Endothelial cell of umbilical vein (primary cell): ENCODE measurements at regions not wholly inside any gene's neighbourhood (a gene's known extent, or its start where the extent isn't known, plus 50 kb on each side); places are given as distances from the start of the nearest gene placed in this dataset.
"Not testable (repeated sequence)": the region's sequence is repeated elsewhere in the genome, so short reads cannot be mapped to it uniquely, and the experiment has no call there.

Experiments
- BruUV-seq: library from RNA; stranded (reverse); fragments of 400-500 nt; replicated peaks from 2 replicates; lab custom pipeline; 2021; lab: Mats Ljungman, UMichigan
- CTCF ChIA-PET: fragments of 300-600, 350-600 bp; sonication (Branson Sonifier 250); formaldehyde crosslinking; loops from one replicate; lab custom pipeline; 2021; ENCODE audit warnings: antibody characterized with exemption, inconsistent platforms; lab: Charles Lee
- POLR2A ChIA-PET: fragments of 300-600, 350-600 bp; sonication (Branson Sonifier 250); formaldehyde crosslinking; loops from one replicate; lab custom pipeline; 2021; ENCODE audit warnings: antibody characterized with exemption, inconsistent platforms; lab: Charles Lee
- DNase-seq: peaks from one replicate; pipeline ENCODE4 v3.0.0-alpha.2; 2011; ENCODE audit warnings: low read depth, low spot score
- FAIRE-seq: peaks from 2 replicates; lab custom pipeline; 2011; peaks lifted over from hg19 to GRCh38; lab: Jason Lieb, UNC
- H2AFZ ChIP-seq: 2 replicates; pipeline ENCODE4 v1.6.0; 2012; ENCODE audit warnings: low read depth, low read length, control low read depth, inconsistent platforms
- H3K27ac ChIP-seq: 2 replicates; pipeline ENCODE4 v1.5.1; 2011; ENCODE audit warnings: low read depth, mild to moderate bottlenecking, control low read depth, low read length, moderate library complexity; ENCODE audit not compliant: insufficient read depth
- H3K27me3 ChIP-seq, 2 experiments: 2 replicates each; pipeline versions ENCODE4 v1.6.0 to v1.6.1; 2011; ENCODE audit warnings: low read length in 2 of 2, mixed read lengths in 1 of 2; ENCODE audit not compliant: control insufficient read depth in 2 of 2, insufficient read depth in 2 of 2
- H3K36me3 ChIP-seq, 2 experiments: 2 replicates in 1 of 2; 3 replicates in 1 of 2; pipeline ENCODE4 v1.5.1; 2011; ENCODE audit warnings: low read length in 2 of 2, mild to moderate bottlenecking in 1 of 2, moderate library complexity in 1 of 2; ENCODE audit not compliant: control insufficient read depth in 2 of 2, insufficient read depth in 2 of 2; ENCODE audit errors: extremely low read depth in 1 of 2
- H3K4me1 ChIP-seq: 3 replicates; pipeline ENCODE4 v1.5.1; 2011; ENCODE audit warnings: mild to moderate bottlenecking, low read length; ENCODE audit not compliant: control insufficient read depth, insufficient read depth; ENCODE audit errors: extremely low read depth
- H3K4me2 ChIP-seq: 2 replicates; pipeline ENCODE4 v1.6.1; 2011; ENCODE audit warnings: low read length, control low read depth, mixed read lengths; ENCODE audit not compliant: insufficient read depth
- H3K4me3 ChIP-seq, 3 experiments: fragments of 200-600 bp in 1 of 3; sonication (generic), shearing (Covaris generic) in 1 of 3; replicated peaks in 1 of 3; 2 replicates each; pipeline ENCODE4 v1.5.1; 2011 to 2016; ENCODE audit warnings: control low read depth in 3 of 3, low read length in 3 of 3, mild to moderate bottlenecking in 2 of 3, inconsistent platforms in 1 of 3, low read depth in 1 of 3, moderate library complexity in 1 of 3; ENCODE audit not compliant: insufficient read depth in 1 of 3
- H3K79me2 ChIP-seq: 2 replicates; pipeline ENCODE4 v1.6.0; 2012; ENCODE audit warnings: low read length, inconsistent platforms; ENCODE audit not compliant: control insufficient read depth, insufficient read depth
- H3K9ac ChIP-seq: replicated peaks from 2 replicates; pipeline ENCODE3; 2011; ENCODE audit warnings: low read length, control low read depth; ENCODE audit not compliant: insufficient read depth; ENCODE audit errors: extremely low read depth
- H3K9me1 ChIP-seq: replicated peaks from 3 replicates; pipeline ENCODE4 v1.6.0; 2011; ENCODE audit warnings: mild to moderate bottlenecking, low read length; ENCODE audit not compliant: control insufficient read depth, insufficient read depth; ENCODE audit errors: extremely low read depth
- H3K9me3 ChIP-seq: replicated peaks from 2 replicates; pipeline ENCODE4 v1.5.1; 2012; ENCODE audit warnings: low read length, inconsistent platforms; ENCODE audit not compliant: control insufficient read depth, insufficient read depth
- H4K20me1 ChIP-seq: replicated peaks from 2 replicates; pipeline ENCODE3; 2011; ENCODE audit warnings: mild to moderate bottlenecking, low read length; ENCODE audit not compliant: control insufficient read depth, insufficient read depth; ENCODE audit errors: extremely low read depth
- CTCF ChIP-seq, 2 donors: IDR thresholded peaks; 1 replicate in 1 of 2; 2 replicates in 1 of 2; pipeline ENCODE4 v1.5.1; 2011; ENCODE audit warnings: low read length in 2 of 2, mild to moderate bottlenecking in 2 of 2, moderate library complexity in 2 of 2, control low read depth in 1 of 2, inconsistent platforms in 1 of 2, low read depth in 1 of 2; ENCODE audit not compliant: insufficient read depth in 1 of 2; ENCODE audit errors: extremely low read depth in 1 of 2
- EZH2 ChIP-seq: IDR thresholded peaks from 2 replicates; pipeline ENCODE4 v1.6.1; 2012; ENCODE audit warnings: borderline replicate concordance, low read depth, mild to moderate bottlenecking, moderate library complexity, low read length, inconsistent platforms; ENCODE audit not compliant: severe bottlenecking
- GATA2 ChIP-seq: IDR thresholded peaks from 2 replicates; pipeline ENCODE4 v1.7.0; 2011; ENCODE audit warnings: low read depth, mild to moderate bottlenecking, moderate library complexity, mixed read lengths, low read length; ENCODE audit not compliant: insufficient read length, insufficient read depth
- JUN ChIP-seq: IDR thresholded peaks from 2 replicates; pipeline ENCODE4 v1.6.1; 2011; ENCODE audit warnings: borderline replicate concordance, low read depth; ENCODE audit not compliant: insufficient read length, insufficient read depth
- MYC ChIP-seq: IDR thresholded peaks from one replicate; pipeline ENCODE4 v1.6.1; 2011; ENCODE audit warnings: mild to moderate bottlenecking, low read depth, low read length
- POLR2A ChIP-seq: IDR thresholded peaks from 2 replicates; pipeline ENCODE4 v1.6.1; 2012; ENCODE audit warnings: low read depth, mild to moderate bottlenecking, control low read depth, low read length
- POLR2AphosphoS5 ChIP-seq: IDR thresholded peaks from 2 replicates; pipeline ENCODE4 v1.6.1; 2012; ENCODE audit warnings: low read depth, mild to moderate bottlenecking, control low read depth, low read length, moderate library complexity; ENCODE audit not compliant: insufficient read depth
- dilution Hi-C: fragments of 300-500 bp; cut with MboI; formaldehyde crosslinking; loops from one replicate; pipeline ENCODE4 v1.15.0; 2019; ENCODE audit warnings: low sequenced_read_pairs; ENCODE audit not compliant: extremely low pct_ligation_motif_present
- intact Hi-C: fragments of 100-400 bp; cut with micrococcal nuclease; formaldehyde crosslinking; loops from one replicate; pipeline ENCODE4 v1.10.0; 2022

- intact Hi-C loops (no loop called here), dilution Hi-C loops (no loop called here)
- no peak for FAIRE-seq
- H3K4me1 ChIP-seq, result no peaks in the 10 kb centered on the region
- H3K27ac ChIP-seq, result no peak overlapping the region
- no peak for DNase-seq
- H3K4me3 ChIP-seq, result no peak overlapping the region
- no peak overlapping the region for H2AFZ ChIP-seq
- no peaks in the 10 kb centered on the region for H3K36me3 ChIP-seq
- TF ChIP-seq EZH2, result no peak
- no peaks in the 10 kb centered on the region for H3K9me3 ChIP-seq
- ChIA-PET POLR2A (no interaction called here), CTCF (interaction anchor here (1.2 to 2.0 kb wide), 2 partner anchors 16 to 21 kb away, joined by 3 to 5 read pairs; no protein-coding TSS in a partner anchor)
- peaks cover 0 to 2% of the 10 kb centered on the region in 2 experiments for H3K27me3 ChIP-seq
- no peaks in the 10 kb centered on the region for H3K79me2 ChIP-seq
- no peak overlapping the region for H3K9ac ChIP-seq
- H3K4me2 ChIP-seq, result no peak overlapping the region
- BruUV-seq, result no TSS peak
- no peaks in the 10 kb centered on the region for H3K9me1 ChIP-seq
- H4K20me1 ChIP-seq, result no peaks in the 10 kb centered on the region
These were observed 93.8 kb upstream of the EPB41L4A start for GRCh38 chr5:112512901-112513300.

- dilution Hi-C loops, result no loop called here
- peaks cover 0 to 2% of the 10 kb centered on the region in 2 experiments for H3K27me3 ChIP-seq
- no peak overlapping the region for H3K4me3 ChIP-seq
- H3K9me3 ChIP-seq, result no peaks in the 10 kb centered on the region
- H3K9ac ChIP-seq, result no peak overlapping the region
- no peaks in the 10 kb centered on the region for H4K20me1 ChIP-seq
- TF ChIP-seq POLR2A, result no peak
- no peak for TF ChIP-seq EZH2
- TF ChIP-seq CTCF (IDR thresholded peaks at IDR 0.05; ENCODE audit: extremely low read depth in 1 of 2, insufficient read depth in 1 of 2, low read depth in 1 of 2, low read length in 2 of 2), result no peak
- no peak for TF ChIP-seq JUN
- no peak for TF ChIP-seq MYC
- TF ChIP-seq GATA2, result no peak
- no peak for TF ChIP-seq POLR2AphosphoS5
- intact Hi-C loops, result no loop called here
- no peaks in the 10 kb centered on the region for H3K9me1 ChIP-seq
- no peak overlapping the region for H3K4me2 ChIP-seq
- H3K27ac ChIP-seq, result no peak overlapping the region
- H3K79me2 ChIP-seq, result no peaks in the 10 kb centered on the region
- BruUV-seq, result no TSS peak
- H3K4me1 ChIP-seq, result no peaks in the 10 kb centered on the region
- H3K36me3 ChIP-seq, result no peaks in the 10 kb centered on the region
- POLR2A ChIA-PET, result no interaction called here
- CTCF ChIA-PET, result no interaction called here
- no peak overlapping the region for H2AFZ ChIP-seq
- DNase-seq, result no peak
- FAIRE-seq, result no peak
These were observed 95.0 kb upstream of the EPB41L4A start for GRCh38 chr5:112514111-112514510.

GRCh38 chr5:112520474-112520873, 101.4 kb upstream of the EPB41L4A start:
- H3K4me1 ChIP-seq, intact Hi-C loops, H3K79me2 ChIP-seq, BruUV-seq, H3K27me3 ChIP-seq, H3K9ac ChIP-seq, DNase-seq, dilution Hi-C loops, H3K27ac ChIP-seq, H2AFZ ChIP-seq, H3K4me3 ChIP-seq, H3K9me1 ChIP-seq, H4K20me1 ChIP-seq, H3K36me3 ChIP-seq, FAIRE-seq, POLR2A ChIA-PET, CTCF ChIA-PET, H3K4me2 ChIP-seq, H3K9me3 ChIP-seq: not testable (repeated sequence)
